A172 (cell line): ENCODE measurements at regions not wholly inside any gene's neighbourhood (a gene's known extent, or its start where the extent isn't known, plus 50 kb on each side); places are given as distances from the start of the nearest gene placed in this dataset.
"Not testable (repeated sequence)": the region's sequence is repeated elsewhere in the genome, so short reads cannot be mapped to it uniquely, and the experiment has no call there.

Experiments
- DNase-seq: peaks from one replicate; pipeline ENCODE4 v3.0.0-alpha.2; 2015; ENCODE audit warnings: low spot score

- no peak for DNase-seq
Measured at GRCh38 chr10:43939389-43939938, 290.8 kb upstream of the ZNF32 start.

- no peak for DNase-seq
Measured at GRCh38 chr10:43938810-43939209, 290.1 kb upstream of the ZNF32 start.

DNA sequence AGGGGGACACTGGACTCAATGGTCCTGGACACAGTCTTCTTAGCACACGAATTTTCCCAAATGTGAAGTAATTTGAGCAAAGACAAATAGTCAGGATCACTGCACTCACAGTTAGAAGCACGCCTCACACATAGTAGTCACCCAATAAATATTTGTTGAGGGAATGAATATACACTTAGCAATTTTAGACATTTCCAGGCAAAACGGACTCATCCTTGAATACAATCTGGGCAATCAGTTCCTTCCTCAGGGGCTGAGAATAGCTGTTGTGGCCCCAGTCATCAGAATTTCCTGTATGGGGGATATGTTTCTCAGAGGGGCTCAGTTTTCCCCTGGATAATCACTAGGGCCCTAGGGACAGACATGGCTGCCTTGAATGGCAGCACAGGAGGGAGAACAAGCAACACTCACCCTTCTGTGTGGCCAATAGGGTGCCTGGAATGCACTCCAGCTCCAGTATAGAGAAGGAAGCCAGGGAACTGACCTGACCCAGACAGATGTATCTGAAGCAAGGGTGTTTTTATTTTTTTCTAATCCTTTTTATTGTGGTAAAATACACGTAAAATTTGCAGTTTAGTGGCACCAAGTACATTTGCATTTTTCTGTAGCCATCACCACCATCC is 282.7 kb upstream of the ZNF32 start:
- DNase-seq = peak; percentile 52

DNA sequence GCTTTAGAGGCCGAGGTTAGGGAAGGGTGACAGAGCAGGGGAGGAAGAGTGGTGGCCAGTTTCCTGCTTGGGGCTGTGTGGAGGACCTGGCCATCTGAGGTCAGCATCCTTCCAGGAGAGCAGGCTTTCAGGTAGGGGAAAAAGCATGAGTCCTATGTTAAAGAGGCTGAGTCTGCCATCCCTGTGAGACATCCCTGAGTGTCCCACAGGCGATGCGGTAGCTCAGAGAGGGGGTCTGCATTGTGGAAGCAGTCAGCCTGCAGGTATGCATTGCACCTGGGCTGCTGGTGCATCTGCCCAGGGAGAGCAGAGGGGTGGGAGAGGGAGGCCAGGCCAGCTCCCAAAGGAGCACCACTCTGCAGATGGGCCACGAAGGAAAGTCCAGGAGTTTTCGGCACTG is 282.1 kb upstream of the ZNF32 start:
- DNase-seq = no peak

GRCh38 chr10:43930243-43930642 is 281.6 kb upstream of the ZNF32 start:
- DNase-seq = no peak

- no peak for DNase-seq
Measured at GRCh38 chr10:43929122-43929521, 280.4 kb upstream of the ZNF32 start.

DNA sequence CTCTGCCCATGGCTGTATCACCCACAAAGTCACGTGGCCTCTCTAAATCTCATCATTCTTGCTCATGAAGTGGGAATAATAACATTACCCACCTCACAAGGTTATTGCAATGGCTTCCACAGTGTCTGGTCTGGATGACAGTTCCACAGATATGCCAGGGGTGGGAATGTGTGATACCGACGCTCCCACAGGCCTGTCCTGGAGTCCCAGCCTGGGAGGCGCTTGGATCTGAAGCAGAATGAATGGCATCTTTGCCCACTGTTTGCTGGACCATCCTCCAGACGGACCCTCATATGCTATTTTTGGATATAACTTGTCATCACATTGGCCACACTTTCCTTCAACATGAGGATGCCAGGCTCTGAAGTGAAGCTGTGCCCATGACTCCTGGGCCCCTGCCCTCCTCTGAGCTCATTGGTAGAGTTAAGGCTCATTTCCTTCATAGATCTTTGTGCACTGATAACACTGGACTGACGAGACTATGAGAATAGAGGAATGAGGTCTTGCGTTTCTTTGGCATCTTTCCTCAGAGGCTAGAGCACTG is 279.8 kb upstream of the ZNF32 start:
- no peak for DNase-seq

DNA sequence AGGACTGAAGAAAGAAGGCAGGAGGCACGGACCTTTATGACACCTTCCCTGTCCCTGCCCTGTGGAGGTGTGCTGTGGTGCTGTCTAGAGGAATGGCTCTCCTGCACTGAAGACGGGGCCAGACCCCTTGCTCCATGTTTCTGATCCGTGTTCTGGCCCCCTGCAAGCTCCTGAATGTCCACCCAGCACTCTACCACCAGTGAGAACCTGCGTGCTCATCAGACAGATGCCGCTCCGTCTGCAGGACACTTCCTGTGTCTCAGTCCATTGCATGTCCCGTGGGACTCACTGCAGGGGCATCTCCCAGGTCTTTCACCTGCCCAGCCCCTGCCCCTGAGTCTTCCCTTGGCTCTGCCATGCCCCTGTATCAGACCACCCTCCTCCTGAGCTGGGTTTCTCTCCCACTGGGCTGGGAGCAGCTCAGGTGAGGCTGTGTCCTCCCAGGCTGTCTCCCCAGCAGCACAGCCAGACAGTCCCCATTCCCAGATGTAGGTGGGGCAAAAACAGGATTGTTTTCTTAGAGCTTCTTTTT is 278.3 kb upstream of the ZNF32 start:
- DNase-seq = no peak

DNA sequence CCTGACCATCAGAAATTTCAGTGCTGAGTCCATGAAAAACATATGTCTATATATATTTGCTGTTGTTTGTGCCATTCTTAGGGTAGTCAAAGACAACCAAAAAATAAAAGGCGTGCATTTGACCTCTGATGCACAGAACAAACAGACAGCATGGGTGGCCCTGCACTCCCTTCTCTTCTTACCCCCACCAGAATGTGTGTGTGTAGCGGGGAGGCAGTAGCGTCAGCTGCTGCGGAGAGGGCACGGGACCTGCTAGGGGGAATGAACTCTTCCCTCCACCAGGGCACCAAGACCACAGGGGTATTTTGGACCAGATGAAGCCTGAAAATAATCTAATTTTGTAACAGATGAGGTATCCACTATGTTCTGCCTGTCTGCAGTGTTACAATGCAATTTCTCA is 277.7 kb upstream of the ZNF32 start:
- no peak for DNase-seq

DNA sequence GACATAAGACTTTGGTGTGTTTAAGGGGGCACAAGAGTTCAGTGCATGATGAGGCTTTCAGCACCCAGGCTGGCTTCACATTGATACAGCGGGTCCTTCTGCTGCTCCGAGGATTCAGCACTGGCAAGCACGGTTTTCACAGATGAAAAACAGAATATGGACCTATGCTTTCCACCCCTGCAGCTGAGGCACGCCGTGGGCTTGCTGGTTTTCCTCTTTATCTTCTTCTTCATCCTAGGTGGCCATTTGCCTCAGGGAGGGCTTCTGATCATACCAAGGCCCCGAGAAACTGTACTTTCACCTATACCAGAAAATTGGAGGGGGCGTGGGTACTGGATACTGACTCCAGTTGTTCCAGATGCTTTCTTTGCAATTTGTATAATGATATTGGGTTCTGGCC is 277.1 kb upstream of the ZNF32 start:
- no peak for DNase-seq

DNA sequence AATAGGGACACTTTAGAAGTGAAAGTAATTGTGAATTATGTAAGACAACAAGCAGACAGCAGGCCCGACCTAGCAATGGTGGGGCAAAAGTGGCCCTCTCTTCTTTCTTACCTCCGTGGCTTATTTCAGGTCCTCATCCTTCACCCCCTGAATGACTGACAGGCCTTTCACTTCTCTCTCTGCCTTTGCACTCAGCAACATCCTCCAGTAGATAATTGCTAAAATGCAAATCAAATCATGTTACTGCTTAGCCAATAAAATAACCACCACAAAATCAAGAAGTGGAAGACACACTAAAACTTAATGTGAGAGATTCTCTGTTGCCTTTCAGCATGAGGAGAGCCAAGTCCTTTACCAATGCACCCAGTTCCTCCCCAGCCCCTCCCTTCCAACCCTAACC is 274.6 kb upstream of the ZNF32 start:
- DNase-seq = no peak

DNA sequence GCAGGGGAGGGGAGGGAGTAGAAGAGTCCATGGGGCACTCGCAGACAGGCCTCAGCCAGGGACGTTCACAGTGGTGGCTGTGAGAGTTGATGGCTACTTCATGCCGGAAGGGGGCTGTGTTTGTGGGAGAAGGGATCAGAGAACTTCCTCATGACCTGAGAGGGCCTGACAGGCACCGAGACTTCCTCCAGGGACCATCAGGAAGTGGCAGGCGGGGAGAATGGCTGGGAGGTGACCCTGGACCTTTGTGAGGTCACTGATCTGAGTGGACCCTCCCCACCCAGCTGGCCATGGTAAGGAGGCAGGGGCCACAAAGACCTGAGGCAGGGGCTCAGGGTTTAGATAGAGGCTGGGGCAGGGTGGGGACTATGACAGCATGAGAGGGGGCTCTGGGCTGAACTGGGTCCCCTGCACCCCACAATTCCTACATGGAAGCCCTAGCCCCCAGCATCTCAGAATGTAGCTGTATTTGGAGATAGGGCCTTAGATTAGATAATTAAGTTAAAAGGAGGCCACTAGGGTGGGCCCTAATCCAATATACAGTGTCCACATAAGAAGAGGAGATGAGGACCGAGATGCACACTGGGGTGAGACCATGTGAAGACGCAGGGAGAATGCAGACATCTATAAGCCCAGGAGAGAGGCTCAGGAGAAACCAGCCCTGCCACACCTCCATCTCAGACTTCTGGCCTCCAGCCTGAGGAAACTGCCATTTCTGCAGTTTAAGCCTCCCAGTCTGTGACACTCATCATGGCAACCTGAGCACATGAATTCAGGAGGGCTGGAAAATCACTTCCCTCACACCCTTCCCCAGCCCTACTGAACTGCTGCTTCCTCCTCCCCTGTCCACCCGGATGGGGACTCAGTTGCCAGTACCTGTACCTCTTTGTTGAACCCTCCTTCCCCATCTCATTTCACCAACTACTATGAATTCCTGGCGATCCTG is 273.9 kb upstream of the ZNF32 start:
- DNase-seq = no peak

GRCh38 chr10:43921881-43922280 is 273.2 kb upstream of the ZNF32 start:
- DNase-seq = no peak

DNA sequence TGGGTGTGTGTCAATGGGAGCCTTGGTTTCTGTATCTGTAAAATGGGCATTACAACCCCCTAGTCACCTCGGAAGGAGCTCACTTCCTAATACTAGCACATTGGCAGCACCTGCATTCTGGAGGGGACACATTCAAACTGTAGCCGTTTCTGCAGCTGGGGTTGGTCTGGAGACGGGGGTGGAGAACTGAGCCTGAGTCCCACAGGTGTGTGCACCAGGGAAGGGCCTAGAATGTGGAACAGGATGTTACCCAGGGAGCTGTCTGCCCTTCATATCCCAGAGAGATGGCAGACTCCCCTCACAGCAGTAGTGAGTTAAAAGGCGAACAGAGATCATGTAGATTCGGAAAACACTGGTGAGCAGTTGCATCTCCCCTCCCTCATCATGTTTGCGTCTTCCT is 272.8 kb upstream of the ZNF32 start:
- no peak for DNase-seq

GRCh38 chr10:43920236-43920758 is 271.6 kb upstream of the ZNF32 start:
- DNase-seq = not testable (repeated sequence)

DNA sequence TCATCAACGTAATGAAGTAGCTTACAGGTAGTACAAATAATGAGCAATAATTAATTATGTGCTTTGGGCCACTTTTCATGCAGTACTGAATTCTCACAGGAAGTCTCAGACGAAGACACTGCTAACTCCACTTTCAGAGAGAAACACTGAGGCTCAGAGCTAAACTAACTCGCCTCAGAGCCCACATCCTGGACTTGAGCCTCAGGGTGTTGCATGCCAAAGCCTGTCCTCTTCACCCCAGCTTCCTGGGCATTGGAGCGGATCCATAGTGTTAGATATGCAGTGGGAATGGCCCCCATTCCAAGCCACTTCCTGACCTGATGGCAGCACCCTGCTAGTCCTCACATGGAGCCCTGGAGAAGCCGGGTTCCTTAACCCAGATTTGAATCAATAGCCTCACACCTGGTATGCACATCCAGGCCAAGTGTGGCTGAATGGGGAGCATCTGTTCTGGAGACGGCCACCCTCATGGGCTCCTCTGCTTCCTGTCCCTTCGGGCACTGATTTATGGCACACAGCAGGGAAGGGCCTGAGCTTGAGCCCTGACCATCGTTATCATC is 265.1 kb upstream of the ZNF32 start:
- no peak for DNase-seq

DNA sequence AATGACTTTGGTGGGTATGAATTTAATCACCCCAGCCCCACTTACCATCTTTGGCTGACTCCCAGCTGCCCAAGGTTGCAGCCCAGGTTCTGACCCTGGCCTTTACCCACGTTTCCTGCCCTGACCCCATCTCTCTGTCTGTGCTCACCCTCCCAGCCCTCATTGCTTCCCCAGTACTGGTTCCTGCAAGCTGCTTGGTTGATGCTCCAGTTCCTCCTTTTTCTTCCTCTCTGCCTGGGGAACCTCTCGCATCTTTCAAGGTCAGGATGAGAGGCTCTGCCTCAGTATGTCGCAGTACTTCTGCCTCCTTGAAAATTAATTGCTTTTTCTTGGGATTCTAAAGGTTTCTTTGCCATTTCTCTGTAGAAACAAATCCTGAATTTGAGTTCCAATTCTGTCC is 263.8 kb upstream of the ZNF32 start:
- DNase-seq = no peak

DNA sequence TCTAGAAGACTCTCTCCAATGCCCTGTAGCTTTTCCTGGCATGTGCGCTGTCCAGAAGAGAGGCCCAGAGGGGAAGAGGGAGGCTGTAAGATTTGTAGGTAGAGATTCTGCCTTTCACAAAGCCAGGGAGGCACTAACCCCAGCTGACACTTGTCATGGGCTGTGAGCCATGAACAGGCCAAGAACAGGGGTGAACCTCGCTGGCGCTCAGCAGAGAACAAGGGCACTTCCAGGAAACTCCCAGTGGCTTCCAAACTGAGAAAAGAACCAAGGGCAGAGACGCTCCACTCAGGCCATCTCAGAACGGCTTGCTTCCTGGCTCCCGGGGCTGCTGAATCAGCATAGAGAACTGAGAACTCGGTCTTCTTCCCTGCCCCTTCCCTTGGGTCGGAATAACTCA is 257.8 kb upstream of the ZNF32 start:
- no peak for DNase-seq

DNA sequence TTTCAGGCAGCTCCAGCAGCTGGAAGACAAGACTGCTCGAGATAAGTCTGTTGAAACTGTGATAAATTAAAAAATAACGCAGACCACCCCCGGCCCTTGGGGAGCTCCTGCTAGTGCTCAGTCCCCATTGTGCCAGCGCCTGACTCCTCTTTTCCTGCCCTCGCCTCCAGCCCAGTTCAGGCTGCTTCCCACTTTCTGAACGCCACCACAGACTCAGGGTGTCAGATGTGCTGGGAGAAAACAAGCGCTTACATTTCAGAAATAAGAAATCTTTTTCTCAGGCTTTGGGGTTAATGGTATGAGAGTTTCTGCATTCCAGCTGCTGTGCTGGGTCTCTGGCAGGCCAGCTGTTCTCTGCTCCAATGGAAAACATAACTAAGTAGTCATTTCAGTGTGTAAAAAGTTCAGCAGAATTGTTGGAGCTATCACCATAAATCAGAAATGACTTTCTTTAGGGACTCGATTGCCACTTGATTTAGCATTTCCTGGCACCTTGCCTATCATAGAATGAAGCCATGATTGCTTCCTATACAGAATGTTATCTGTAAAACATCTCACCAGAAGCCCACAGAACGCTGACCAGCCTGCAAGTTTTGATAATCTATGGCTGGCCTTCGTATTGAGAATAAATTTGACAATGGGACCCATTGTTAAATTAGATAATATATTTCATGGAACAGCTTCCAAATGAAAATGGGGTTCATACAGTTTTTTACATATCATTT is 257.0 kb upstream of the ZNF32 start:
- DNase-seq = no peak

DNA sequence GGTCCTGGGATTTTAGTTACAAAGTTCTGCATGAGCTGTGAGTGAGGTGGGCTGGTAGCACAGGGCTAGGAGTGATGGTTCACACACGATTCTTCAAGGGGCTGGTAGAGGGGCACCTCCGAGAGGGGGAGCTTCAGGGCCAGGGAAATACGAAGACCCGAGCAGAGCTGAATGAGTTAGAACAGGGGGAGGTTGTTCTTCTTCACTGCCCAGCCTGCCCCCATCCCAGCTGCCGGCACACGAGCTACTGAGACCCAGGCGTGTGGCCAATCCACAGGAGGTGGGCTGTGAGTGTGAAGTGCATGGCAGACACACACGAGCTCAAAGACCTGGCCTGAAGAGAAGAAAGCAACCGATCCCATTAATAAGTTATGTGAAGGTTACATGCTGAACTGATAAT is 256.2 kb upstream of the ZNF32 start:
- no peak for DNase-seq

DNA sequence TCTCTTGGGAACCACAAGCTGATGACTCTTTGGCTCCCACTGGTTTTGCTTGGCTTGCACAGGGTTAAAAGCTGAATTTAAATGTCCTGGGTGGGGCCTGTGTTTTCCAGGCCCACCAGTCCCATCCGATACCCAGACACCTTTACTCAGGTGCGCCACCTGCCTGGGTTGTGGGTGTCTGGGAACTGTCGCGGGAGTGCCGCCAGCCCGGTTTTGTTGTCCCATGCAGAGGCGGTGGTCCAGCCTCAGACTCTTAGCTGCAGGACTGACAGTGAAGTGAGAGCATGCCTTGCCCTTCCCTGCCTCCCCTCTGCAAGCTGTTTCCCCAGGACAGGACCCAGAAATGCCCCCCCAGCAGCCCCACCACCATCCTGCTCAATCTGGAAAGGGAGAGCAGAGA is 255.6 kb upstream of the ZNF32 start:
- DNase-seq = no peak
